PFSK-1 (cell line): ENCODE measurements at regions not wholly inside any gene's neighbourhood (a gene's known extent, or its start where the extent isn't known, plus 50 kb on each side); places are given as distances from the start of the nearest gene placed in this dataset.

ENCODE experiments used
- FOXP2 ChIP-seq: optimal IDR thresholded peaks from 2 replicates; pipeline ENCODE3; 2011; ENCODE audit warnings: borderline replicate concordance, control low read depth, inconsistent platforms; ENCODE audit not compliant: insufficient read depth; ENCODE audit errors: extremely low read length, extremely low read depth
- POLR2AphosphoS5 ChIP-seq: IDR thresholded peaks from 2 replicates; pipeline ENCODE4 v1.6.1; 2012; ENCODE audit warnings: low read depth, mild to moderate bottlenecking, control low read depth, low read length, moderate library complexity
- SIN3A ChIP-seq: IDR thresholded peaks from 2 replicates; pipeline ENCODE4 v1.6.1; 2012; ENCODE audit warnings: mild to moderate bottlenecking, low read length, moderate library complexity, borderline replicate concordance; ENCODE audit not compliant: insufficient read depth
- TAF1 ChIP-seq: IDR thresholded peaks from 2 replicates; pipeline ENCODE4 v1.6.1; 2012; ENCODE audit warnings: low read length, control low read depth, borderline replicate concordance; ENCODE audit not compliant: insufficient read depth
- TF ChIP-seq, protein P1 (sequence below), 2 experiments: IDR thresholded peaks; 2 replicates each; pipeline versions ENCODE4 v1.6.1 to v1.8.0; 2011 to 2012; ENCODE audit warnings: low read depth in 2 of 2, low read length in 2 of 2, control low read depth in 1 of 2, inconsistent platforms in 1 of 2, mild to moderate bottlenecking in 1 of 2, moderate library complexity in 1 of 2; ENCODE audit not compliant: insufficient read depth in 1 of 2

GRCh38 chr9:107635101-107635802, 145.7 kb upstream of the KLF4 start:
- TF ChIP-seq SIN3A = no peak
- TF ChIP-seq POLR2AphosphoS5 = no peak
- no peak for TF ChIP-seq FOXP2
- TF ChIP-seq TAF1 = no peak
- TF ChIP-seq, protein P1, sequence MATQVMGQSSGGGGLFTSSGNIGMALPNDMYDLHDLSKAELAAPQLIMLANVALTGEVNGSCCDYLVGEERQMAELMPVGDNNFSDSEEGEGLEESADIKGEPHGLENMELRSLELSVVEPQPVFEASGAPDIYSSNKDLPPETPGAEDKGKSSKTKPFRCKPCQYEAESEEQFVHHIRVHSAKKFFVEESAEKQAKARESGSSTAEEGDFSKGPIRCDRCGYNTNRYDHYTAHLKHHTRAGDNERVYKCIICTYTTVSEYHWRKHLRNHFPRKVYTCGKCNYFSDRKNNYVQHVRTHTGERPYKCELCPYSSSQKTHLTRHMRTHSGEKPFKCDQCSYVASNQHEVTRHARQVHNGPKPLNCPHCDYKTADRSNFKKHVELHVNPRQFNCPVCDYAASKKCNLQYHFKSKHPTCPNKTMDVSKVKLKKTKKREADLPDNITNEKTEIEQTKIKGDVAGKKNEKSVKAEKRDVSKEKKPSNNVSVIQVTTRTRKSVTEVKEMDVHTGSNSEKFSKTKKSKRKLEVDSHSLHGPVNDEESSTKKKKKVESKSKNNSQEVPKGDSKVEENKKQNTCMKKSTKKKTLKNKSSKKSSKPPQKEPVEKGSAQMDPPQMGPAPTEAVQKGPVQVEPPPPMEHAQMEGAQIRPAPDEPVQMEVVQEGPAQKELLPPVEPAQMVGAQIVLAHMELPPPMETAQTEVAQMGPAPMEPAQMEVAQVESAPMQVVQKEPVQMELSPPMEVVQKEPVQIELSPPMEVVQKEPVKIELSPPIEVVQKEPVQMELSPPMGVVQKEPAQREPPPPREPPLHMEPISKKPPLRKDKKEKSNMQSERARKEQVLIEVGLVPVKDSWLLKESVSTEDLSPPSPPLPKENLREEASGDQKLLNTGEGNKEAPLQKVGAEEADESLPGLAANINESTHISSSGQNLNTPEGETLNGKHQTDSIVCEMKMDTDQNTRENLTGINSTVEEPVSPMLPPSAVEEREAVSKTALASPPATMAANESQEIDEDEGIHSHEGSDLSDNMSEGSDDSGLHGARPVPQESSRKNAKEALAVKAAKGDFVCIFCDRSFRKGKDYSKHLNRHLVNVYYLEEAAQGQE (IDR thresholded peaks at IDR 0.05; ENCODE audit: insufficient read depth in 1 of 2, low read depth in 2 of 2, low read length in 2 of 2) = no peak

DNA sequence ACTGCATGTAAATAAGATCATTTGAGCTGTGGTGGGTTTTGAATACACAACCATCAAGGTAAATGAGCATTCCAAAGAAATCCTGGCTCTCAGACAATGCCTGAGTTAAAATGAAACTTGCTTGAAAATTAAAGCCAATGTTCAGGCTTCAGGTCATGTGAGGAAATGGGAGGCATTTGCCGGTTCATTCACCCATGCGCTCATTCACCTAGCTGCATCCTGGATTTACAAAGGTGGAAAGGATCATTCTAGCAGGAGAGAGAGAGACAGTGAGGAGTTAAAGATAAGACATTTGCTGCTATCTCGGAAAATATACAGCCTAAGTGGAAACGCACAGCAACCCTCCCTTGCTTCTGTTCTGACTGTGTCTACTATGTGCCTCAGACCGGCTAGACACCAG, 143.8 kb upstream of the KLF4 start:
- TF ChIP-seq, protein P1 (IDR thresholded peaks at IDR 0.05; ENCODE audit: insufficient read depth in 1 of 2, low read depth in 2 of 2, low read length in 2 of 2) = no peak
- no peak for TF ChIP-seq FOXP2
- TF ChIP-seq TAF1 = no peak
- TF ChIP-seq SIN3A = no peak
- TF ChIP-seq POLR2AphosphoS5 = no peak

- no peak for TF ChIP-seq TAF1
- TF ChIP-seq, protein P1 (IDR thresholded peaks at IDR 0.05; ENCODE audit: insufficient read depth in 1 of 2, low read depth in 2 of 2, low read length in 2 of 2) = no peak
Measured at GRCh38 chr9:107632661-107633060, 143.1 kb upstream of the KLF4 start.

DNA sequence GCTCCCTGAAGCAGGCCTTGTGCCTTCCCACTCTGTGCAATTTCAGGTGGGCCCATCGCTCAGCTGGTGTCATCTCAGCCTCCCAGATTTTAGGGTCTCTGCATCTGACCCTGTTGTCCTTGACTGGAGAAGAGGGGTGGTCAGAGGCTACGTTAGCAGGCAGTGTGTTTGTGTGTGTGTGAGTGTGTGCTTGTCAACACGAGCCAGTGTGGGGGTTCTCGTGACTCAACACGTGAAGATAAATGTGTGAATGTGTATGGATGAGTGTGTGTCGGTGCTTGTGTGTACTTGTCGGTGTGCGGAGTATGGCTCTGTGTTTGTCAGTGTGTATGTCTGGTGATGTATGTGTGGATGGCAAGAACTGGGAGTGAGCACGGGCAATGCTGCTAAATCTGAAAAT, 142.6 kb upstream of the KLF4 start:
- TF ChIP-seq, protein P1 (IDR thresholded peaks at IDR 0.05; ENCODE audit: insufficient read depth in 1 of 2, low read depth in 2 of 2, low read length in 2 of 2) = no peak
- TF ChIP-seq POLR2AphosphoS5 (no peak), FOXP2 (no peak), TAF1 (no peak), SIN3A (no peak)

DNA sequence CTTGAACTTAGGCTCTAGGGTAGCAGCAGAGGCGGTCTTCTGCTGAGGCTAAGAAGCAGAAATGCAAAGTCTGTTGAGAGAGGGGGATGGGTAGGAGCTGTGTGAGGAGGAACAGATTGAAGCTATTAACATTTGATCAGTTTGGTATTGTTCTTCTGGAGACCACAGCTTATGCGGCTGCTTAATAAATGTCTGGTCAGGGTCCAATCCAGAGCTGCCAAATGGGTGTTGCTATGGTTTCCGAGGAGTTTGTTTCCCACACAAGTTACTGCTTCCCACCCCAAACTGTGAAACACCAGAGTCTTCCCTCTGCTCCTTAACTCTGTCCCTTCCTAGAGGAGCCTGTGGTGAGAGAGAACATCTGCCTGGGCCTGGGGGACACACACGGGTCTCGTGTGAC, 142.2 kb upstream of the KLF4 start:
- TF ChIP-seq SIN3A = no peak
- TF ChIP-seq, protein P1 (IDR thresholded peaks at IDR 0.05; ENCODE audit: insufficient read depth in 1 of 2, low read depth in 2 of 2, low read length in 2 of 2) = no peak
- no peak for TF ChIP-seq POLR2AphosphoS5
- no peak for TF ChIP-seq FOXP2
- TF ChIP-seq TAF1 = no peak
